ENCODE measurements at regions not wholly inside any gene's neighbourhood (a gene's known extent, or its start where the extent isn't known, plus 50 kb on each side); places are given as distances from the start of the nearest gene placed in this dataset.
A peak's percentile ranks its signal among the peaks of the same experiment; 100 is the strongest.

DNA sequence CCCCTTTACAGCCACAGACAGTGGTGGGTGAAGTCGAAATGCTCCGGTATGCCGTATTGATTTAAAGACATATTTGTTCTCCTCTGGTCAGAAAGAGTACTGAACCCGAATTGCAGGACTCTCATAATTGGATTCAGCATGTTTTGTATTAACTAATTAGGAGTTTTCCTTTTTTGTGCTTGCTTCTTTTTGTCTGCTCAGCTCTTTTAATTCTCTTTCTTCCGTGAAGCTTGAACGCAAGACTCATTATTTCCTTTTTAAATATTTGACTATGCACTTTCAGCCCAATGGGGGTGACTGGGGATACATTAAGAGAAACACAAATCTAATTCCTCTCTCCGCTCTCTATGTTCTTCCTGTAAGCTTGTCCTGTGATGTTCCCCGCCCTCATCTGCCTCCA is 246.6 kb upstream of the IRX2 start:
- H3K4me1 Mint-ChIP-seq = no peaks in the 10 kb centered on the region
- H3K27ac Mint-ChIP-seq = no peak overlapping the region
- DNase-seq (ENCODE audit: low spot score in 2 of 2) = no peak
- H3K36me3 Mint-ChIP-seq = no peaks in the 10 kb centered on the region
- H3K4me3 Mint-ChIP-seq = no peak overlapping the region
- peaks cover 11% of the 10 kb centered on the region for H3K9me3 Mint-ChIP-seq
- no peak for ATAC-seq

GRCh38 chr5:2997179-2997578 is 245.7 kb upstream of the IRX2 start:
- no peak for DNase-seq (ENCODE audit: low spot score in 2 of 2)
- no peak overlapping the region for H3K4me3 Mint-ChIP-seq
- ATAC-seq = no peak
- H3K9me3 Mint-ChIP-seq = peaks cover 9% of the 10 kb centered on the region
- no peaks in the 10 kb centered on the region for H3K4me1 Mint-ChIP-seq
- H3K36me3 Mint-ChIP-seq = no peaks in the 10 kb centered on the region
- no peak overlapping the region for H3K27ac Mint-ChIP-seq

DNA sequence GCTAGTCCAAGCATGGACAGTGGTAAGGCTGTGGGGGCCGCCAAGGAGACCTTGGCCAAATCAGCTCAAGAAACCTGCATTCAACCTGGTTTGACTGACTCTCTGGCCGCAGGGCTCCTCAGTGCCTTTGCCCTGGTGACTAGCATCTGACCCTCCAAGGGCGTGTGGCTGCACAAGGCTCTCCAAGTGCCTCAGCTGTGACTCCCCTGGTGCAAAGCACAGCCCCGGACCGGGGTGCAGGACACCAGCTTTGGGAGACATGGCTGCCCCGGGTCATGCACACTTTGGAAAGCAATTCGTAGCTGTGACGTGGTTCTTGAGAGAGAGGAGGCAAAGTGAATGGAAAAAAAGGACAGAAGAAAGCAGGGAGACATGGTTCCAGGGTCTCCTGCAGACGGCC is 245.2 kb upstream of the IRX2 start:
- no peak overlapping the region for H3K27ac Mint-ChIP-seq
- H3K36me3 Mint-ChIP-seq = no peaks in the 10 kb centered on the region
- H3K4me3 Mint-ChIP-seq = no peak overlapping the region
- DNase-seq (ENCODE audit: low spot score in 2 of 2) (no peak), ATAC-seq (no peak)
- H3K9me3 Mint-ChIP-seq = peaks cover 7% of the 10 kb centered on the region
- H3K4me1 Mint-ChIP-seq = no peaks in the 10 kb centered on the region

DNA sequence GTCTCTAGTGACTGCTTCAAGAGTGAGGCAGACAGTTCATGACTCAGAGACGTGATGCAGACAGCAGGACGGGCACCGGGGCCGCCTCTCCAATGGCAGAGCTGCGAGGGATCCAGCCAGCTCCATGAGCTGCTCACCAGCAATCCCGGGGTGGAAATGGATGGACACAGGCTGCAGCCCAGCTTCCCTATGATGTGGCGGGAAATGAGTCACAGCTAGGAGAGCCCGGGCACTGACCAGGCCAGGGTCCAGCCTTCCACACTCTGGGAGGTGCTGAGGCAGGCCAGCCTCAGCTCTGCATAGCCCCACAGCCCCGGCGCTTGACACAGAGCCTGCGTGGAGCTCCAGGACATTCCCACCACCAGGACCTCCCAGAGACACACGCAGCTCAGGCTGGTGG is 244.8 kb upstream of the IRX2 start:
- no peaks in the 10 kb centered on the region for H3K4me1 Mint-ChIP-seq
- no peak for DNase-seq (ENCODE audit: low spot score in 2 of 2)
- peaks cover 7% of the 10 kb centered on the region for H3K9me3 Mint-ChIP-seq
- no peak overlapping the region for H3K27ac Mint-ChIP-seq
- H3K36me3 Mint-ChIP-seq = no peaks in the 10 kb centered on the region
- H3K4me3 Mint-ChIP-seq = no peak overlapping the region
- ATAC-seq = no peak

GRCh38 chr5:2995667-2996066 is 244.2 kb upstream of the IRX2 start:
- ATAC-seq (no peak), DNase-seq (ENCODE audit: low spot score in 2 of 2) (no peak)
- no peak overlapping the region for H3K27ac Mint-ChIP-seq
- peaks cover 7% of the 10 kb centered on the region for H3K9me3 Mint-ChIP-seq
- H3K36me3 Mint-ChIP-seq = no peaks in the 10 kb centered on the region
- no peak overlapping the region for H3K4me3 Mint-ChIP-seq
- H3K4me1 Mint-ChIP-seq = no peaks in the 10 kb centered on the region

GRCh38 chr5:2995035-2995434 is 243.6 kb upstream of the IRX2 start:
- H3K4me3 Mint-ChIP-seq = no peak overlapping the region
- no peaks in the 10 kb centered on the region for H3K4me1 Mint-ChIP-seq

DNA sequence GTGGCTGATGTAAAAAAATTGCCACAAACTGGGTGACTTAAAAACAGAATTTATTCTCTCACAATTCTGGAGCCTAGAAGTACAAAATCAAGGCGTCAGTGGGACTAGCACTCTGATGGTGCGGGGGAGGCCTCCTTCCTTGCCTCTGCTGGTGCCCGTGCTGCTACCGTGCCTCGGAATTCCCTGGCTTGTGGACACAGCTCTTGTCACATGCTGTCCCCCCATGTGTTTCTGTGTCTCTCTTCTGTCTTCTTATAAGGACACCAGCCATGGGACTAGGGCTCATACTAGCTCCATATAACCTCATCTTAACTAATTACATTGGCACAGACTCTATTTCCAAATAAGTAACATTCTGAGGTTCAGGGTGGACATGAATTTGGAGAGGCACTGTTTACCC is 242.3 kb upstream of the IRX2 start:
- Mint-ChIP-seq H3K36me3 (no peaks in the 10 kb centered on the region), H3K4me3 (no peak overlapping the region), H3K9me3 (peaks cover 9% of the 10 kb centered on the region), H3K27ac (no peak overlapping the region), H3K4me1 (no peaks in the 10 kb centered on the region)
- DNase-seq (ENCODE audit: low spot score in 2 of 2) (no peak), ATAC-seq (no peak)

More at GRCh38 chr5:2995035-2995434, 243.6 kb upstream of the IRX2 start:
- Mint-ChIP-seq H3K9me3 (peaks cover 9% of the 10 kb centered on the region), H3K27ac (no peak overlapping the region), H3K36me3 (no peaks in the 10 kb centered on the region)
- ATAC-seq = no peak
- no peak for DNase-seq (ENCODE audit: low spot score in 2 of 2)

DNA sequence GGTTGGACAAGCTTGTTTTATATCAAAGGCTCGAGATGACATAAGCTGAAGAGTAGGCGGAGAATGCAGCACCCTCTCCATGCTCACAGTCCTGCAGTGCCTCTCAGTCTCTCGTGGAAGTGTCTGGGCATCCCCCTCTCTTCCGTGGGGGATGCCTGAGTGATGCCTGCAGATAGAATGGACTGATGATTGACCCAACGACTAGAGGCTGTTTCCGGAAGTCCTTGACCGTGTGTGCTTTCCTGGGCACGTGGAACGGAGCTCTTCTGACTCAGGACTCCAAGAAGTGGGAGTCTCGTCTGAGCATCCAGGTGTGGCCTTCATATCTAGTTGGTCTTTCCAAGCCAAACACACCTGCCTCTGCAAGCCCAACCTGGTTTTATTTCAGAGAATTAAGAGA is 241.8 kb upstream of the IRX2 start:
- H3K36me3 Mint-ChIP-seq = no peaks in the 10 kb centered on the region
- no peak overlapping the region for H3K4me3 Mint-ChIP-seq
- peaks cover 9% of the 10 kb centered on the region for H3K9me3 Mint-ChIP-seq
- ATAC-seq = no peak
- H3K27ac Mint-ChIP-seq = no peak overlapping the region
- no peak for DNase-seq (ENCODE audit: low spot score in 2 of 2)
- no peaks in the 10 kb centered on the region for H3K4me1 Mint-ChIP-seq

- Mint-ChIP-seq H3K4me1 (no peaks in the 10 kb centered on the region), H3K4me3 (no peak overlapping the region), H3K9me3 (peaks cover 9% of the 10 kb centered on the region), H3K36me3 (no peaks in the 10 kb centered on the region), H3K27ac (no peak overlapping the region)
- ATAC-seq (no peak), DNase-seq (ENCODE audit: low spot score in 2 of 2) (no peak)
These were observed 241.3 kb upstream of the IRX2 start for GRCh38 chr5:2992806-2993205.

- DNase-seq (ENCODE audit: low spot score in 2 of 2) = peak in 1 of 2 donors; percentile 4
These were observed 240.4 kb upstream of the IRX2 start for GRCh38 chr5:2991884-2992283.

DNA sequence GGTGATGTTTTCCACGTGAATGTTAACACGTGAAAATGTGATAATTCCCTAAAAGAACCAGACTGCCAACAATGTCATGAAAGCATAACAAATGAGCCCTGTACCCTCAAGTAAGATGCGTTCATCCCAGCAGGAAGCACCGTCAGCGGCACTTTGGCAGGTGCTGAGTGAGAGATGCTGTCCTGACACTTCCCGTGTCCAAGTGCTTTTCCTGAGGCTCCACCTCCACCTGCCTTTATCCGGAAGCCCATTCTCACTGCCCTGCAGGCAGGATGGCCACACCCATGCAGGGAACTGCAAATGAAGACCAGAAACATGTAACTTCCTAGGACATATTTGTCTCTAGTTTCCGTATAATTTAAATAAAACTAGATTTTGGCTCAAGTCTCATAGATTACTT is 238.0 kb upstream of the IRX2 start:
- DNase-seq (ENCODE audit: low spot score in 2 of 2) (no peak), ATAC-seq (no peak)
- no peak overlapping the region for H3K4me3 Mint-ChIP-seq
- H3K9me3 Mint-ChIP-seq = peaks cover 10% of the 10 kb centered on the region
- no peaks in the 10 kb centered on the region for H3K36me3 Mint-ChIP-seq
- no peak overlapping the region for H3K27ac Mint-ChIP-seq
- H3K4me1 Mint-ChIP-seq = no peaks in the 10 kb centered on the region

More at GRCh38 chr5:2991884-2992283, 240.4 kb upstream of the IRX2 start:
- Mint-ChIP-seq H3K27ac (no peak overlapping the region), H3K9me3 (peaks cover 9% of the 10 kb centered on the region), H3K4me1 (no peaks in the 10 kb centered on the region), H3K4me3 (no peak overlapping the region), H3K36me3 (no peaks in the 10 kb centered on the region)
- no peak for ATAC-seq

GRCh38 chr5:2986301-2986700 is 234.8 kb upstream of the IRX2 start:
- H3K36me3 Mint-ChIP-seq = no peaks in the 10 kb centered on the region
- no peak overlapping the region for H3K4me3 Mint-ChIP-seq
- H3K9me3 Mint-ChIP-seq = peaks cover 12% of the 10 kb centered on the region
- DNase-seq (ENCODE audit: low spot score in 2 of 2) (peak in 1 of 2 donors; percentile 0), ATAC-seq (no peak)
- H3K4me1 Mint-ChIP-seq = no peaks in the 10 kb centered on the region
- H3K27ac Mint-ChIP-seq = no peak overlapping the region

DNA sequence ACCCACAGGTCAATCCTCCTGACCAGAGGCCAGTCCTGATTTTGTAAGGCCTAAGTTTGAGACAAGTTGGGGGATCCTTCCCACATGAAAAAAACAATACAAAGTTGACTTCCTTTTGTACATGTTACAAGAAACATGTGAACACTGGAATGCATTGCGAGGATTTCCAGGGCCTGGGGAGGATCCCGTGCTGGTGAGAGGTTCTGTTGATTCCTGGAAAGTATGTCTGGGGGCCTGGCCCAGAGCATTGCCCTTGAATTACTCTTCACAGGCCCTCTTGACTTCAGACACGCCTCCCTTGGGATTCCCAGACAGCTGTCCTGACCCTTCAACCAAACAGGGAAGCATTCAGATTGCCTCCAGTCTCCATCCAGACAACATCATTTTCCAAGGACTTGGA is 234.2 kb upstream of the IRX2 start:
- Mint-ChIP-seq H3K9me3 (peaks cover 12% of the 10 kb centered on the region), H3K4me3 (no peak overlapping the region), H3K27ac (no peak overlapping the region), H3K4me1 (no peaks in the 10 kb centered on the region), H3K36me3 (no peaks in the 10 kb centered on the region)
- peak in 1 of 2 donors; percentile 10 for DNase-seq (ENCODE audit: low spot score in 2 of 2)
- ATAC-seq = no peak

DNA sequence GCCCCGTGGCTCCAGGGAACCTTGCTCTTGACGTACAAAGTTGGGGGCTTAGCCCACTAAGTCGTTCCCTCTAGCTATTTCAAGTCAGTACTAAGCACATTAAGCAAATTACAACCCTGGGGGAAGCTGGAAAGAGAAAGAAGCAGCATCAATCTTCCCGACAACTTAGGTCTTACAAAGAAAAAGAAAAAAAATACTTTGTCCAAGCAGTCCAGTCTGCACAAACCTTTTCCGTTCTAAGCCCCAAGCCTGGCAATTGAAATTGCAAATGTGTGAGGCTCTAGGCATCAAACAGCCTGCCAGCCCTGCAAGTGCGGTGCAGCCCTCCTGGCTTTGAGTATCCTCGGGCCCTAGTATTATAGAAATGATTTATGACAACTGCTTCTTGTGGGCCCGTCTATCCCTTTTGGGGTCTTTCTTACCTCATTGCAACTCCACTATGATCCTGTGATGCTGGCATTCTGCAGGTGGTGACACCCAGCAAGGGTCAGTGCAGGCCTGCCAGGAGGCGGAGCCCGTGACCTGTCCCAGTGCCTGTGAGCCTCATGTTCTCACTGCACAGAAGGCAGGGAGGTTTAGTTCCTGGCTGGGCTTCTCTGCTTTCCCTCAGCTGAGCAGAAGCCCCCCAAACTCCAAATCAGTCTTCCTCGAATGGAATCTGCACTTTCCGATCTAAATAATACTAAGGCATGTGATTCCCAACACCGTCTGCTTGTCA is 232.3 kb upstream of the IRX2 start:
- Mint-ChIP-seq H3K9me3 (peaks cover 11% of the 10 kb centered on the region), H3K27ac (no peak overlapping the region), H3K4me1 (no peaks in the 10 kb centered on the region), H3K36me3 (no peaks in the 10 kb centered on the region), H3K4me3 (no peak overlapping the region)
- no peak for ATAC-seq
- peak in 1 of 2 donors; percentile 10 for DNase-seq (ENCODE audit: low spot score in 2 of 2)

GRCh38 chr5:2981652-2982051 is 230.2 kb upstream of the IRX2 start:
- Mint-ChIP-seq H3K9me3 (peaks cover 15% of the 10 kb centered on the region), H3K4me3 (no peak overlapping the region), H3K4me1 (no peaks in the 10 kb centered on the region), H3K27ac (no peak overlapping the region), H3K36me3 (no peaks in the 10 kb centered on the region)
- DNase-seq (ENCODE audit: low spot score in 2 of 2) (peak in 1 of 2 donors; percentile 1), ATAC-seq (no peak)

DNA sequence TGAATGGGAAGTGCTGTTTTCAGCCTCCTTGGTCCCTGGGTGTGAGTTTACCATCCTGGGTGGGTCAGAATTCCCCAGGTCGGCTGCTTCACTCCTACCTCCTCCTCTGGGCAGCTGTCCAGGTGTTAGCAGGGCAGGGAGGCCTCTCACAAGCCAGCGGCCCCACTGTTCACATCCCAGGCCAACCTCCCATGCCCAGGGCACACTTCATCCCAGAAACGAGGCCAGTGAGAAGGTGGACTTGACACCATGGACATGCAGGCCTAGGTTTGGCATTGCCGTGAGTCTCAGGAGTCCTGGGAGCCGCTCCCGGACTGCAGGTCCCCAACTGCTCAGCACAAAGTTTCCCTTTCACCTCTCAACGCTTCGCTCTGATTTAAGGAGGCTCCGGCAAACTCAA is 229.6 kb upstream of the IRX2 start:
- H3K4me1 Mint-ChIP-seq = no peaks in the 10 kb centered on the region
- peaks cover 19% of the 10 kb centered on the region for H3K9me3 Mint-ChIP-seq
- no peak for ATAC-seq
- H3K27ac Mint-ChIP-seq = no peak overlapping the region
- no peak overlapping the region for H3K4me3 Mint-ChIP-seq
- H3K36me3 Mint-ChIP-seq = no peaks in the 10 kb centered on the region
- peak in 1 of 2 donors; percentile 12 for DNase-seq (ENCODE audit: low spot score in 2 of 2)

DNA sequence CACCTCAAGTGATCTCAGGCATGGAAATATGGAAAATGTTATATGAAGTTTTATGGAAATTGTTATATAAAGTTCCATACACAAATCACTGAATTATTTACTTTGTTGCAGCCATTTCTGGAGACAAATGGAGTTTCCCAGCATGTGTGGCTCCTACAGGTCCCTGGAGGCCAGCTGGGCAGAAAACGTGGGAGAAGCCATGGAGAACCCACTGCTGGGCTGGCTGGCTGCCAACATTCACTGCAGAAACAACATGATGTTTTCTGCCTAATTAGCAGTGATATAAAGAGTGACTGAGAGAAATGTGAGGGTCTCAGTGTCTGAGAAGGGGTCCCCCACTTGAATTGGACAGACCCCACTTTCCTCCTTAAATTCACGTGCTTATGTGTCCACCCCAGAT is 208.8 kb upstream of the IRX2 start:
- H3K4me1 Mint-ChIP-seq = no peaks in the 10 kb centered on the region
- DNase-seq (ENCODE audit: low spot score in 2 of 2) (no peak), ATAC-seq (no peak)
- no peak overlapping the region for H3K4me3 Mint-ChIP-seq
- H3K36me3 Mint-ChIP-seq = no peaks in the 10 kb centered on the region
- no peak overlapping the region for H3K27ac Mint-ChIP-seq
- H3K9me3 Mint-ChIP-seq = peaks cover 11% of the 10 kb centered on the region
